Cardiac fibroblast (primary cell): ENCODE measurements at regions not wholly inside any gene's neighbourhood (a gene's known extent, or its start where the extent isn't known, plus 50 kb on each side); places are given as distances from the start of the nearest gene placed in this dataset.
A peak's percentile ranks its signal among the peaks of the same experiment; 100 is the strongest.
"Not testable (repeated sequence)": the region's sequence is repeated elsewhere in the genome, so short reads cannot be mapped to it uniquely, and the experiment has no call there.

Source experiments
- DNase-seq, 2 donors: peaks; one replicate each; pipeline versions ENCODE4 v3.0.0 to v3.0.0-alpha.2; 2010; ENCODE audit warnings: low read depth in 2 of 2
- H3K4me3 ChIP-seq, 2 donors: replicated peaks in 1 of 2; 1 replicate in 1 of 2; 2 replicates in 1 of 2; pipeline ENCODE4 v1.5.1; 2011; ENCODE audit warnings: low read depth in 2 of 2, low read length in 2 of 2, mild to moderate bottlenecking in 2 of 2, moderate library complexity in 1 of 2
- TF ChIP-seq, protein P1 (sequence below): IDR thresholded peaks from one replicate; pipeline ENCODE4 v1.5.1; 2011; ENCODE audit warnings: low read depth, mild to moderate bottlenecking, low read length, inconsistent platforms

DNA sequence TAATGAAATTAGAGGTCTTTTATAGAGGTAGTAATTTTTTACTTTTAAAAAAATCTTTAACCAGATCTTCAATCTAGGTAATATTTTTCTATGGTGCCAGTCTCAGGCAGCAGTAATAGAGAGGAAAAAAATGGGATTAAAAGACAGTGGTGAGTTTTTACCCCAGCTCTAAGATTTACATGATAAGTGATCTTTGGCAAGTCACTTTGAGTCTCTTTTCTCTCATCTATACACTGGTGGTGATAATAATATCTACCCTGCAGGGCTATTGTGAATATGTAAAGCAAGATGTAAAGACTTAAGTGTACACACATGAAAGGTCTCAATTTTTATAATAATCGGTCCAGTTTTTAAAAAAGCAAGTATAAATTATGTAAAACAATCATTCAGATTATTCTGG, 786.2 kb upstream of the POU3F4 start:
- no peak for DNase-seq
- TF ChIP-seq, protein P1, sequence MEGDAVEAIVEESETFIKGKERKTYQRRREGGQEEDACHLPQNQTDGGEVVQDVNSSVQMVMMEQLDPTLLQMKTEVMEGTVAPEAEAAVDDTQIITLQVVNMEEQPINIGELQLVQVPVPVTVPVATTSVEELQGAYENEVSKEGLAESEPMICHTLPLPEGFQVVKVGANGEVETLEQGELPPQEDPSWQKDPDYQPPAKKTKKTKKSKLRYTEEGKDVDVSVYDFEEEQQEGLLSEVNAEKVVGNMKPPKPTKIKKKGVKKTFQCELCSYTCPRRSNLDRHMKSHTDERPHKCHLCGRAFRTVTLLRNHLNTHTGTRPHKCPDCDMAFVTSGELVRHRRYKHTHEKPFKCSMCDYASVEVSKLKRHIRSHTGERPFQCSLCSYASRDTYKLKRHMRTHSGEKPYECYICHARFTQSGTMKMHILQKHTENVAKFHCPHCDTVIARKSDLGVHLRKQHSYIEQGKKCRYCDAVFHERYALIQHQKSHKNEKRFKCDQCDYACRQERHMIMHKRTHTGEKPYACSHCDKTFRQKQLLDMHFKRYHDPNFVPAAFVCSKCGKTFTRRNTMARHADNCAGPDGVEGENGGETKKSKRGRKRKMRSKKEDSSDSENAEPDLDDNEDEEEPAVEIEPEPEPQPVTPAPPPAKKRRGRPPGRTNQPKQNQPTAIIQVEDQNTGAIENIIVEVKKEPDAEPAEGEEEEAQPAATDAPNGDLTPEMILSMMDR = no peak

GRCh38 chrX:82723806-82724205, 784.3 kb upstream of the POU3F4 start:
- no peak overlapping the region for H3K4me3 ChIP-seq
- TF ChIP-seq, protein P1 = no peak

More for the DNA sequence above, 786.2 kb upstream of the POU3F4 start:
- no peak overlapping the region for H3K4me3 ChIP-seq

DNA sequence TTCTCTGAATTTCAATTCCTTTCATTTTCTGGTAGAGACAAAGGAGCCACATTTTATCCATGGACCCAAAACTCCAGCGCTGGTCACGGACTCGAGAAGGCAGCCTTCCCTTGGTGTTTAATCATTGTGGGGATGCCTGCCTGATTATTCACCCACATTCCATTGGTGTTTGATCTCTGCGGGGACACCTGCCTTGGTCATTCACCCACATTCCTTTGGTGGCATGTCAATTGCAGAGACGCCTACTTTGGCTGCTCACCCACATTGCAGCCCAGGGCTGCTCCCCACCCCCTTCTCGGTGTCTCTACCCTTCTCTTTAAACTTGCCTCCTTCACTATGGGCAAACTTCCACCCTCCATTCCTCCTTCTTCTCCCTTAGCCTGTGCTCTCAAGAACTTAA, 780.7 kb upstream of the POU3F4 start:
- peak in 1 of 2 donors; percentile 11 for DNase-seq
- not testable (repeated sequence) for H3K4me3 ChIP-seq

More at GRCh38 chrX:82723806-82724205, 784.3 kb upstream of the POU3F4 start:
- DNase-seq = no peak

GRCh38 chrX:82732861-82733260, 775.2 kb upstream of the POU3F4 start:
- TF ChIP-seq, protein P1 = no peak
- DNase-seq = no peak
- no peak overlapping the region for H3K4me3 ChIP-seq

DNA sequence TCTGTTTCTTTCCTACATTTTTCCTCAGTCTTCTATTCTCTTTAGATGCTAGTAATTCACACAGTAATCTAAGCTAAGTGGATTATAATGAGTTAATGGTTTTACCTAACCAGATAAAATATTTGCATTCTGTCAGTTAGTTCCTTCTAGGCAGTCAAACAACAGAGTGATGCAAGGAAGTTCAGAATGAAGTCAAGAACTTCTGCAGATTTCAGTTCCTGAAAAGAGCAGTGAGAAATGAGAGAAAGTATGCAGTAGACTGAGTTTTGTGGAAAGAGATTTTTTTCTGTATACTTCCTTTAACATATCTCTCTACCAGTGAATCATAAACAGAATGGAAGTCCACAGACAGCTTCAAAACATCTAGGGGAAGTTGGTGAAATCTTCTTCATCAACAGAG, 774.0 kb upstream of the POU3F4 start:
- no peak for DNase-seq
- TF ChIP-seq, protein P1 = no peak
- no peak overlapping the region for H3K4me3 ChIP-seq

DNA sequence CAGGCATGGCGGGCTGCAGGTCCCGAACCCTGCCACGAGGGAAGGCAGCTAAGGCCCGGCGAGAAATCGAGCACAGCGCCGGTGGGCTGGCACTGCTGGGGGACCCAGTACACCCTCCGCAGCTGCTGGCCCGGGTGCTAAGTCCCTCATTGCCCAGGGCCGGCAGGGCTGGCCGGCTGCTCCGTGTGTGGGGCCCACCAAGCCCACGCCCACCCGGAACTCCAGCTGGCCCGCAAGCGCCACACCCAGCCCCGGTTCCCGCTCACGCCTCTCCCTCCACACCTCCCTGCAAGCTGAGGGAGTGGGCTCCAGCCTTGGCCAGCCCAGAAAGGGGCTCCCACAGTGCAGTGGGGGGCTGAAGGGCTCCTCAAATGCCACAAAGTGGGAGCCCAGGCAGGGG, 769.8 kb upstream of the POU3F4 start:
- not testable (repeated sequence) for DNase-seq, H3K4me3 ChIP-seq

DNA sequence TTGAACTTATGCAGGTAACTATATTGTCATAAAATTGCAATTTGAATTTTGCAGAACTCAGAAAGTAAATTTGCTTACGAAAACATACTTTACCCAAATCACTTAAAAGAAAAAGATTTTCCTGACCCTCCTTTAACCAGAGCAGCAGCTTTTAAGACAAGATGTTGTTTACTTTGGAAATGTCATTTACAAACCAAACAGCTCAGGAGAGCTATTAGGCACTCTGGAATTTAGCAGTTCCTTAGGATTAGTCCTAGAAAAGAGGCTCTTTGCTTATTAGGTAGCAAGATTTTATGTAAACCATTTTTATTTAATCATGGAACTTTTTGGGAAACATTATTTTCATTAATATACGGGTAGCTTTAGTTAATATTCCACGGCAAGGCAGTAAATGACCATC, 765.7 kb upstream of the POU3F4 start:
- H3K4me3 ChIP-seq = no peak overlapping the region
- no peak for DNase-seq
- TF ChIP-seq, protein P1 = no peak

DNA sequence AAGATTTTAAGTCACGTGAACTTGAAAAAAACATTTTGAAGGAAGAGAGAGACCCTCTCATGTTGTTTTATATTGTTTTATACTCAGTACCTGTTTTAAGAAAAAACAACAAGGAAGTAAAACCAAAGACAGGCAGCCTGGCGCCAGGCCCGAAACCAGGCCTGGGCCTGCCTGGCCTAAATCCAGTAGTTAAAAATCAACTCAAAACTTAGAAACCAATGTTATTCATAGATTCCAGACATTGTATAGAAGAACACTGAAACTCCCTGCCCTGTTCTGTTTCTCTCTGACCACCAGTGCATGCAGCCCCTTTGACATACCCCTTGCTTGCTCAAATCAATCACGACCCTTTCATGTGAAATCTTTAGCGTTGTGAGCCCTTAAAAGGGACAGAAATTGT, 762.4 kb upstream of the POU3F4 start:
- not testable (repeated sequence) for DNase-seq, H3K4me3 ChIP-seq
